ENCODE measurements at regions not wholly inside any gene's neighbourhood (a gene's known extent, or its start where the extent isn't known, plus 50 kb on each side); places are given as distances from the start of the nearest gene placed in this dataset.

- POLR2A ChIA-PET = no interaction called here
Measured at GRCh38 chr12:22740656-22741355, 115.8 kb downstream of the ETNK1 start.

DNA sequence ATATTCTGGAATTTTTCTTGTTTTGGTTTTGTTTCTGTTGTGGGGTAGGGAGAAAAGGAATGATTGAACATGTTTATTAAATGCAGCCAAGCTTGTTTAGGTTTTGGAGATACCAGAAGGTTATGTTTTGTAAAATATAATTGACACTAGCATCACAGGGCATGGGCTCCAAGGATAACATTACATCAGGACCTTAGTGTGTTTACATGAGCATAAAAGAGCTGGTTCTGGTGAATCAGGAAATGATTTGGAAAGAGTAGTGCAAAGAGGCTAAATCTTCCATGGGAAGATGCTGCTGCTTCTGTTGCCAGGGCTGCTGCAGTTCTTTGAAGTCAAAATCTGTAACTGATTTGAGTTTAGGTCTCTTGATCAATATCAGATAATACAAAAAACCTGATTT is 118.7 kb downstream of the ETNK1 start:
- CTCF ChIA-PET = no interaction called here

More at GRCh38 chr12:22740656-22741355, 115.8 kb downstream of the ETNK1 start:
- Mint-ChIP-seq H3K36me3 (ENCODE audit: insufficient read depth, unreplicated experiment) (no peaks in the 10 kb centered on the region), H3K9me3 (ENCODE audit: unreplicated experiment) (no peaks in the 10 kb centered on the region), H3K27me3 (ENCODE audit: insufficient read depth, unreplicated experiment) (peaks cover 11% of the 10 kb centered on the region), H3K27ac (ENCODE audit: unreplicated experiment) (no peak overlapping the region), H3K4me3 (ENCODE audit: unreplicated experiment) (no peak overlapping the region), H3K4me1 (ENCODE audit: low read depth, unreplicated experiment) (no peaks in the 10 kb centered on the region)
- Histone ChIP-seq H3K9me3 (no peaks in the 10 kb centered on the region), H3K27me3 (replicated peaks; ENCODE audit: control insufficient read depth, insufficient read depth, low read length) (no peaks in the 10 kb centered on the region), H3K4me3 (ENCODE audit: low read depth, low read length) (no peak overlapping the region), H3K36me3 (ENCODE audit: control insufficient read depth, insufficient read depth, low read length) (no peaks in the 10 kb centered on the region), H3K4me1 (no peaks in the 10 kb centered on the region)
- CTCF ChIA-PET = no interaction called here
- TF ChIP-seq, protein P1, sequence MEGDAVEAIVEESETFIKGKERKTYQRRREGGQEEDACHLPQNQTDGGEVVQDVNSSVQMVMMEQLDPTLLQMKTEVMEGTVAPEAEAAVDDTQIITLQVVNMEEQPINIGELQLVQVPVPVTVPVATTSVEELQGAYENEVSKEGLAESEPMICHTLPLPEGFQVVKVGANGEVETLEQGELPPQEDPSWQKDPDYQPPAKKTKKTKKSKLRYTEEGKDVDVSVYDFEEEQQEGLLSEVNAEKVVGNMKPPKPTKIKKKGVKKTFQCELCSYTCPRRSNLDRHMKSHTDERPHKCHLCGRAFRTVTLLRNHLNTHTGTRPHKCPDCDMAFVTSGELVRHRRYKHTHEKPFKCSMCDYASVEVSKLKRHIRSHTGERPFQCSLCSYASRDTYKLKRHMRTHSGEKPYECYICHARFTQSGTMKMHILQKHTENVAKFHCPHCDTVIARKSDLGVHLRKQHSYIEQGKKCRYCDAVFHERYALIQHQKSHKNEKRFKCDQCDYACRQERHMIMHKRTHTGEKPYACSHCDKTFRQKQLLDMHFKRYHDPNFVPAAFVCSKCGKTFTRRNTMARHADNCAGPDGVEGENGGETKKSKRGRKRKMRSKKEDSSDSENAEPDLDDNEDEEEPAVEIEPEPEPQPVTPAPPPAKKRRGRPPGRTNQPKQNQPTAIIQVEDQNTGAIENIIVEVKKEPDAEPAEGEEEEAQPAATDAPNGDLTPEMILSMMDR (IDR thresholded peaks at IDR 0.05; ENCODE audit: insufficient read depth in 1 of 2, low read depth in 1 of 2, low read length in 1 of 2, severe bottlenecking in 1 of 2, unreplicated experiment in 1 of 2) = no peak
- no peak for DNase-seq
- no TSS peak for BruUV-seq (replicated peaks)
- intact Hi-C loops (cut with micrococcal nuclease; ENCODE audit: unreplicated experiment) = no loop called here

DNA sequence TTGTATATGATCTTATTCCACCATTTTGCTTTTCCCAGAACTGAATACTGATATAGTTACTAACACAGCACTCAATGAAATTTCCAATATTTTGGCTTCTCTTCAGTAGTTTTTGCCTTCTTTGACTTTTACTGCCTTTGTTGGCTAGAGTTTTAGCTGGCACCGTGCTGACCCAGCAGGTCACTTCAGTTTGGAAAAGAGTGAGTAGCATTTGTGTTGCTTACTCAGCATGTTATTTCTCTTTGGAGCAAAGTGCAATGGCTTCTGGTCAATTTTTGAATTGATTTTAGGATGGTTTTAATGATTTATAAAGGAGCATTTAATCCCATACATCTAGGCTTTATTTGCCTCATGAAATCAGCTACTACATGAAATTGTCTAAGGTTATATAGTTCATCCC is 119.2 kb downstream of the ETNK1 start:
- intact Hi-C loops (cut with micrococcal nuclease; ENCODE audit: unreplicated experiment) = no loop called here
- Mint-ChIP-seq H3K27ac (ENCODE audit: unreplicated experiment) (no peak overlapping the region), H3K9me3 (ENCODE audit: unreplicated experiment) (no peaks in the 10 kb centered on the region), H3K27me3 (ENCODE audit: insufficient read depth, unreplicated experiment) (peaks cover 5% of the 10 kb centered on the region), H3K36me3 (ENCODE audit: insufficient read depth, unreplicated experiment) (no peaks in the 10 kb centered on the region), H3K4me3 (ENCODE audit: unreplicated experiment) (no peak overlapping the region), H3K4me1 (ENCODE audit: low read depth, unreplicated experiment) (no peaks in the 10 kb centered on the region)
- no peak for DNase-seq
- Histone ChIP-seq H3K27me3 (replicated peaks; ENCODE audit: control insufficient read depth, insufficient read depth, low read length) (no peaks in the 10 kb centered on the region), H3K9me3 (no peaks in the 10 kb centered on the region), H3K4me1 (no peaks in the 10 kb centered on the region), H3K36me3 (ENCODE audit: control insufficient read depth, insufficient read depth, low read length) (no peaks in the 10 kb centered on the region), H3K4me3 (ENCODE audit: low read depth, low read length) (no peak overlapping the region)
- ChIA-PET CTCF (no interaction called here), POLR2A (no interaction called here)
- TF ChIP-seq, protein P1 (IDR thresholded peaks at IDR 0.05; ENCODE audit: insufficient read depth in 1 of 2, low read depth in 1 of 2, low read length in 1 of 2, severe bottlenecking in 1 of 2, unreplicated experiment in 1 of 2) = no peak
- BruUV-seq (replicated peaks) = no TSS peak

More for the DNA sequence above, 118.7 kb downstream of the ETNK1 start:
- Mint-ChIP-seq H3K9me3 (ENCODE audit: unreplicated experiment) (no peaks in the 10 kb centered on the region), H3K4me1 (ENCODE audit: low read depth, unreplicated experiment) (no peaks in the 10 kb centered on the region), H3K27ac (ENCODE audit: unreplicated experiment) (no peak overlapping the region), H3K27me3 (ENCODE audit: insufficient read depth, unreplicated experiment) (peaks cover 7% of the 10 kb centered on the region), H3K4me3 (ENCODE audit: unreplicated experiment) (no peak overlapping the region), H3K36me3 (ENCODE audit: insufficient read depth, unreplicated experiment) (no peaks in the 10 kb centered on the region)
- Histone ChIP-seq H3K4me1 (no peaks in the 10 kb centered on the region), H3K9me3 (no peaks in the 10 kb centered on the region), H3K4me3 (ENCODE audit: low read depth, low read length) (no peak overlapping the region), H3K36me3 (ENCODE audit: control insufficient read depth, insufficient read depth, low read length) (no peaks in the 10 kb centered on the region), H3K27me3 (replicated peaks; ENCODE audit: control insufficient read depth, insufficient read depth, low read length) (no peaks in the 10 kb centered on the region)
- POLR2A ChIA-PET = no interaction called here
- intact Hi-C loops (cut with micrococcal nuclease; ENCODE audit: unreplicated experiment) = no loop called here
- no peak for DNase-seq
- no TSS peak for BruUV-seq (replicated peaks)
- TF ChIP-seq, protein P1 (IDR thresholded peaks at IDR 0.05; ENCODE audit: insufficient read depth in 1 of 2, low read depth in 1 of 2, low read length in 1 of 2, severe bottlenecking in 1 of 2, unreplicated experiment in 1 of 2) = no peak

Data from Caco-2 (cell line).